GM23338 (cell line): ENCODE measurements at regions not wholly inside any gene's neighbourhood (a gene's known extent, or its start where the extent isn't known, plus 50 kb on each side); places are given as distances from the start of the nearest gene placed in this dataset.

Experiments
- ATAC-seq: fragments of 200-7000 bp; cut with Tn5 transposase; 3 replicates; pipeline ENCODE4 v1.9.1; 2020
- DNase-seq: peaks from one replicate; pipeline ENCODE4 v3.0.0-alpha.2; 2015; ENCODE audit warnings: low spot score
- H2AFZ ChIP-seq: fragments of 200-600 bp; sonication (generic); 2 replicates; pipeline ENCODE4 v1.8.0; 2016; ENCODE audit warnings: antibody characterized with exemption, mild to moderate bottlenecking, moderate library complexity
- H3F3A ChIP-seq: fragments of 200-600 bp; sonication (generic); replicated peaks from 2 replicates; pipeline ENCODE4 v1.8.0; 2017; ENCODE audit warnings: antibody characterized with exemption, mixed run types, low read depth
- H3K27ac ChIP-seq: fragments of 200-600 bp; sonication (generic); 2 replicates; pipeline ENCODE4 v1.6.1; 2016; ENCODE audit warnings: low read depth
- H3K27me3 ChIP-seq: fragments of 200-600 bp; sonication (generic); 2 replicates; pipeline ENCODE4 v1.8.0; 2016; ENCODE audit warnings: mild to moderate bottlenecking, mixed run types, moderate library complexity; ENCODE audit not compliant: insufficient read depth
- H3K36me3 ChIP-seq: fragments of 200-600 bp; sonication (generic); 2 replicates; pipeline ENCODE4 v1.8.0; 2016; ENCODE audit warnings: mild to moderate bottlenecking; ENCODE audit not compliant: insufficient read depth
- H3K4me1 ChIP-seq: fragments of 200-600 bp; sonication (generic); 2 replicates; pipeline ENCODE4 v1.8.0; 2016; ENCODE audit warnings: mild to moderate bottlenecking, moderate library complexity; ENCODE audit not compliant: insufficient read depth
- H3K4me2 ChIP-seq: fragments of 200-600 bp; sonication (generic); 2 replicates; pipeline ENCODE4 v1.7.1; 2017; ENCODE audit warnings: mixed run types
- H3K4me3 ChIP-seq: fragments of 200-600 bp; sonication (generic); 2 replicates; pipeline ENCODE4 v1.6.1; 2016; ENCODE audit warnings: mixed run types
- H3K79me2 ChIP-seq: fragments of 200-600 bp; sonication (generic); replicated peaks from 2 replicates; pipeline ENCODE4 v1.8.0; 2017; ENCODE audit warnings: mild to moderate bottlenecking; ENCODE audit not compliant: insufficient read depth
- H3K9me2 ChIP-seq: fragments of 200-600 bp; sonication (generic); 2 replicates; pipeline ENCODE4 v1.8.0; 2017; ENCODE audit not compliant: insufficient read depth
- H4K20me1 ChIP-seq: fragments of 200-600 bp; sonication (generic); replicated peaks from 2 replicates; pipeline ENCODE4 v1.8.0; 2017; ENCODE audit warnings: mild to moderate bottlenecking; ENCODE audit not compliant: insufficient read depth
- H3K27ac Mint-ChIP-seq: 2 replicates; pipeline ENCODE4 v1.8.0; 2020; ENCODE audit warnings: inconsistent platforms, mild to moderate bottlenecking, moderate library complexity, mixed read lengths
- H3K27me3 Mint-ChIP-seq: 3 replicates; pipeline ENCODE4 v1.8.0; 2022; ENCODE audit warnings: low read depth, mild to moderate bottlenecking, moderate library complexity, mixed read lengths, inconsistent platforms; ENCODE audit not compliant: insufficient read depth, poor library complexity
- H3K36me3 Mint-ChIP-seq: 3 replicates; pipeline ENCODE4 v1.8.0; 2021; ENCODE audit warnings: low read depth, mild to moderate bottlenecking, inconsistent platforms, moderate library complexity, mixed read lengths
- H3K4me1 Mint-ChIP-seq: 3 replicates; pipeline ENCODE4 v1.8.0; 2020; ENCODE audit warnings: mild to moderate bottlenecking, inconsistent platforms, mixed read lengths
- H3K4me3 Mint-ChIP-seq: 3 replicates; pipeline ENCODE4 v1.8.0; 2021; ENCODE audit warnings: moderate library complexity, mild to moderate bottlenecking, inconsistent platforms, mixed read lengths
- H3K9me3 Mint-ChIP-seq: 3 replicates; pipeline ENCODE4 v1.8.0; 2020; ENCODE audit warnings: moderate library complexity, mild to moderate bottlenecking, inconsistent platforms, mixed read lengths
- EZH2 ChIP-seq: fragments of 200-600 bp; sonication (generic); IDR thresholded peaks from one replicate; pipeline ENCODE4 v1.8.0; 2017; ENCODE audit warnings: antibody characterized with exemption, mild to moderate bottlenecking, low read depth; ENCODE audit not compliant: unreplicated experiment
- JUNB ChIP-seq: IDR thresholded peaks from one replicate; pipeline ENCODE4 v1.6.1; 2016; ENCODE audit warnings: antibody characterized with exemption; ENCODE audit not compliant: unreplicated experiment
- NANOG ChIP-seq: IDR thresholded peaks from 2 replicates; pipeline ENCODE4 v1.6.1; 2016; ENCODE audit warnings: antibody characterized with exemption, borderline replicate concordance
- ZNF331 ChIP-seq: fragments of 250-450 bp; sonication (Bioruptor Pico); IDR thresholded peaks from 2 replicates; pipeline ENCODE4 v1.5.0; 2020; ENCODE audit warnings: low read depth, mild to moderate bottlenecking, moderate library complexity
- TF ChIP-seq, protein P1 (sequence below): fragments of 250-450 bp; sonication (Bioruptor Pico); IDR thresholded peaks from 2 replicates; pipeline ENCODE4 v1.5.0; 2020; ENCODE audit warnings: mild to moderate bottlenecking, moderate library complexity
- TF ChIP-seq, protein P2 (sequence below): IDR thresholded peaks from 2 replicates; pipeline ENCODE4 v1.6.1; 2016; ENCODE audit warnings: antibody characterized with exemption

DNA sequence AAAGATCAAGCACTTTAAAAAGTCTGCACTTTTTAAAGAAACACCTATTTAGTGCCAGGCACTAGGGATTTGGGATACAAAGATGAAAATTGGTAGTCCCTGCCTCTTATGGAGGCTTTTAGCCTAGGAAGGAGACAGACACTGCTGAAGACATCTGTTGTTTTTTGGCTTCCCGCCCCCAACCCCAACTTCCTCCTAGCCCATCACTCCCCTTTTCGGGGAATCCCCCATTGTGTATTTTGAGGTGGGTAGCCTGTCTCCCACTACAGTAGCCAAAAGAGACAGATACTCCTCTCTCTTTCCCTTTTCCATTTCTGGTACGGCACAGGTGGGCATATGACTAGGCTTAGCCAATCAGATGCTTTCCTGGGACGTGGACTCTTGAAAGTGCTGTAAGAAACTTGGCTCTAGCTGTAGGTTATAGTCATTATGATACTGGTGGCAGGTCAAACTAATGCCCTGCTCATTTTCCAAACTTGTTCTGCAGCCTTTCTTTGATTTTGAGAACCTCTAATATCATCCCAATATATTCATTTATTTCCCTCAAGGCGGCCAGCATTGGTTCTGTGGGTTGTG is 194.6 kb upstream of the RBPJ start (continued):
- TF ChIP-seq, protein P1, sequence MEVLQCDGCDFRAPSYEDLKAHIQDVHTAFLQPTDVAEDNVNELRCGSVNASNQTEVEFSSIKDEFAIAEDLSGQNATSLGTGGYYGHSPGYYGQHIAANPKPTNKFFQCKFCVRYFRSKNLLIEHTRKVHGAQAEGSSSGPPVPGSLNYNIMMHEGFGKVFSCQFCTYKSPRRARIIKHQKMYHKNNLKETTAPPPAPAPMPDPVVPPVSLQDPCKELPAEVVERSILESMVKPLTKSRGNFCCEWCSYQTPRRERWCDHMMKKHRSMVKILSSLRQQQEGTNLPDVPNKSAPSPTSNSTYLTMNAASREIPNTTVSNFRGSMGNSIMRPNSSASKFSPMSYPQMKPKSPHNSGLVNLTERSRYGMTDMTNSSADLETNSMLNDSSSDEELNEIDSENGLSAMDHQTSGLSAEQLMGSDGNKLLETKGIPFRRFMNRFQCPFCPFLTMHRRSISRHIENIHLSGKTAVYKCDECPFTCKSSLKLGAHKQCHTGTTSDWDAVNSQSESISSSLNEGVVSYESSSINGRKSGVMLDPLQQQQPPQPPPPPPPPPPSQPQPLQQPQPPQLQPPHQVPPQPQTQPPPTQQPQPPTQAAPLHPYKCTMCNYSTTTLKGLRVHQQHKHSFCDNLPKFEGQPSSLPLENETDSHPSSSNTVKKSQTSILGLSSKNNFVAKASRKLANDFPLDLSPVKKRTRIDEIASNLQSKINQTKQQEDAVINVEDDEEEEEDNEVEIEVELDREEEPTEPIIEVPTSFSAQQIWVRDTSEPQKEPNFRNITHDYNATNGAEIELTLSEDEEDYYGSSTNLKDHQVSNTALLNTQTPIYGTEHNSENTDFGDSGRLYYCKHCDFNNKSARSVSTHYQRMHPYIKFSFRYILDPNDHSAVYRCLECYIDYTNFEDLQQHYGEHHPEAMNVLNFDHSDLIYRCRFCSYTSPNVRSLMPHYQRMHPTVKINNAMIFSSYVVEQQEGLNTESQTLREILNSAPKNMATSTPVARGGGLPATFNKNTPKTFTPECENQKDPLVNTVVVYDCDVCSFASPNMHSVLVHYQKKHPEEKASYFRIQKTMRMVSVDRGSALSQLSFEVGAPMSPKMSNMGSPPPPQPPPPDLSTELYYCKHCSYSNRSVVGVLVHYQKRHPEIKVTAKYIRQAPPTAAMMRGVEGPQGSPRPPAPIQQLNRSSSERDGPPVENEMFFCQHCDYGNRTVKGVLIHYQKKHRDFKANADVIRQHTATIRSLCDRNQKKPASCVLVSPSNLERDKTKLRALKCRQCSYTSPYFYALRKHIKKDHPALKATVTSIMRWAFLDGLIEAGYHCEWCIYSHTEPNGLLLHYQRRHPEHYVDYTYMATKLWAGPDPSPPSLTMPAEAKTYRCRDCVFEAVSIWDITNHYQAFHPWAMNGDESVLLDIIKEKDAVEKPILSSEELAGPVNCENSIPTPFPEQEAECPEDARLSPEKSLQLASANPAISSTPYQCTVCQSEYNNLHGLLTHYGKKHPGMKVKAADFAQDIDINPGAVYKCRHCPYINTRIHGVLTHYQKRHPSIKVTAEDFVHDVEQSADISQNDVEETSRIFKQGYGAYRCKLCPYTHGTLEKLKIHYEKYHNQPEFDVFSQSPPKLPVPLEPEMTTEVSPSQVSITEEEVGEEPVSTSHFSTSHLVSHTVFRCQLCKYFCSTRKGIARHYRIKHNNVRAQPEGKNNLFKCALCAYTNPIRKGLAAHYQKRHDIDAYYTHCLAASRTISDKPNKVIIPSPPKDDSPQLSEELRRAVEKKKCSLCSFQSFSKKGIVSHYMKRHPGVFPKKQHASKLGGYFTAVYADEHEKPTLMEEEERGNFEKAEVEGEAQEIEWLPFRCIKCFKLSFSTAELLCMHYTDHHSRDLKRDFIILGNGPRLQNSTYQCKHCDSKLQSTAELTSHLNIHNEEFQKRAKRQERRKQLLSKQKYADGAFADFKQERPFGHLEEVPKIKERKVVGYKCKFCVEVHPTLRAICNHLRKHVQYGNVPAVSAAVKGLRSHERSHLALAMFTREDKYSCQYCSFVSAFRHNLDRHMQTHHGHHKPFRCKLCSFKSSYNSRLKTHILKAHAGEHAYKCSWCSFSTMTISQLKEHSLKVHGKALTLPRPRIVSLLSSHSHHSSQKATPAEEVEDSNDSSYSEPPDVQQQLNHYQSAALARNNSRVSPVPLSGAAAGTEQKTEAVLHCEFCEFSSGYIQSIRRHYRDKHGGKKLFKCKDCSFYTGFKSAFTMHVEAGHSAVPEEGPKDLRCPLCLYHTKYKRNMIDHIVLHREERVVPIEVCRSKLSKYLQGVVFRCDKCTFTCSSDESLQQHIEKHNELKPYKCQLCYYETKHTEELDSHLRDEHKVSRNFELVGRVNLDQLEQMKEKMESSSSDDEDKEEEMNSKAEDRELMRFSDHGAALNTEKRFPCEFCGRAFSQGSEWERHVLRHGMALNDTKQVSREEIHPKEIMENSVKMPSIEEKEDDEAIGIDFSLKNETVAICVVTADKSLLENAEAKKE = no peak
- TF ChIP-seq ZNF331 (CRISPR knock-in tag) (no peak), NANOG (no peak), JUNB (no peak)

DNA sequence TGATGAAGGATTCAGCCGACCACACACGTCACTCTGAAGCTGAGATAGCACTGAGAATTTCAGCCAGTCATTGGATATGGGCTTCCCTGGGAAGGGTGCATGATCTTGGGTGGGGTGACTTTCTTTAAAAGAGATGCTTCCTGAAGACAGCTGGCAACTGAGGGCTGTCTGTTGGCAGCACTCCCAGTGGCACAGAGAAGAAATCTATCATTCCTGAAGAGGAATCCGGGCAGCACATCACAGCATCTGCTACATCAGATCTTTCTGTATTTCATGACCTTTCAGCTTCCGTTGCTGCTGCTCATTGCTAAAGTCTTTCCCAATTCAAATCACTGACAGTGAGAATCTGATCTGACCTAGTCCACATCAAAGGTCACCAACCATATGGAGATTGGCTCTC is 193.8 kb upstream of the RBPJ start:
- DNase-seq (no peak), ATAC-seq (no peak)
- Histone ChIP-seq H4K20me1 (no peaks in the 10 kb centered on the region), H3K4me1 (no peaks in the 10 kb centered on the region), H2AFZ (no peak overlapping the region), H3K36me3 (no peaks in the 10 kb centered on the region), H3F3A (no peaks in the 10 kb centered on the region), H3K9me2 (peaks cover 9% of the 10 kb centered on the region; the same call in 1 of the 2 replicates), H3K4me3 (no peak overlapping the region), H3K27ac (no peak overlapping the region), H3K27me3 (no peaks in the 10 kb centered on the region), H3K4me2 (no peak overlapping the region), H3K79me2 (no peaks in the 10 kb centered on the region)
- Mint-ChIP-seq H3K36me3 (no peaks in the 10 kb centered on the region), H3K4me3 (no peak overlapping the region), H3K27me3 (no peaks in the 10 kb centered on the region), H3K4me1 (no peaks in the 10 kb centered on the region), H3K27ac (no peak overlapping the region), H3K9me3 (peaks cover 2% of the 10 kb centered on the region; the same call in 1 of the 3 replicates)
- TF ChIP-seq, protein P2, sequence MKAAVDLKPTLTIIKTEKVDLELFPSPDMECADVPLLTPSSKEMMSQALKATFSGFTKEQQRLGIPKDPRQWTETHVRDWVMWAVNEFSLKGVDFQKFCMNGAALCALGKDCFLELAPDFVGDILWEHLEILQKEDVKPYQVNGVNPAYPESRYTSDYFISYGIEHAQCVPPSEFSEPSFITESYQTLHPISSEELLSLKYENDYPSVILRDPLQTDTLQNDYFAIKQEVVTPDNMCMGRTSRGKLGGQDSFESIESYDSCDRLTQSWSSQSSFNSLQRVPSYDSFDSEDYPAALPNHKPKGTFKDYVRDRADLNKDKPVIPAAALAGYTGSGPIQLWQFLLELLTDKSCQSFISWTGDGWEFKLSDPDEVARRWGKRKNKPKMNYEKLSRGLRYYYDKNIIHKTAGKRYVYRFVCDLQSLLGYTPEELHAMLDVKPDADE = no peak
- no peak for TF ChIP-seq EZH2
